Endothelial cell of umbilical vein (primary cell): ENCODE measurements at regions not wholly inside any gene's neighbourhood (a gene's known extent, or its start where the extent isn't known, plus 50 kb on each side); places are given as distances from the start of the nearest gene placed in this dataset.

Source experiments
- BruUV-seq: library from RNA; stranded (reverse); fragments of 400-500 nt; replicated peaks from 2 replicates; lab custom pipeline; 2021; lab: Mats Ljungman, UMichigan
- CTCF ChIA-PET: fragments of 300-600, 350-600 bp; sonication (Branson Sonifier 250); formaldehyde crosslinking; loops from one replicate; lab custom pipeline; 2021; ENCODE audit warnings: antibody characterized with exemption, inconsistent platforms; lab: Charles Lee
- POLR2A ChIA-PET: fragments of 300-600, 350-600 bp; sonication (Branson Sonifier 250); formaldehyde crosslinking; loops from one replicate; lab custom pipeline; 2021; ENCODE audit warnings: antibody characterized with exemption, inconsistent platforms; lab: Charles Lee
- DNase-seq: peaks from one replicate; pipeline ENCODE4 v3.0.0-alpha.2; 2011; ENCODE audit warnings: low read depth, low spot score
- FAIRE-seq: peaks from 2 replicates; lab custom pipeline; 2011; peaks lifted over from hg19 to GRCh38; lab: Jason Lieb, UNC
- H2AFZ ChIP-seq: 2 replicates; pipeline ENCODE4 v1.6.0; 2012; ENCODE audit warnings: low read depth, low read length, control low read depth, inconsistent platforms
- H3K27ac ChIP-seq: 2 replicates; pipeline ENCODE4 v1.5.1; 2011; ENCODE audit warnings: low read depth, mild to moderate bottlenecking, control low read depth, low read length, moderate library complexity; ENCODE audit not compliant: insufficient read depth
- H3K27me3 ChIP-seq, 2 experiments: 2 replicates each; pipeline versions ENCODE4 v1.6.0 to v1.6.1; 2011; ENCODE audit warnings: low read length in 2 of 2, mixed read lengths in 1 of 2; ENCODE audit not compliant: control insufficient read depth in 2 of 2, insufficient read depth in 2 of 2
- H3K36me3 ChIP-seq, 2 experiments: 2 replicates in 1 of 2; 3 replicates in 1 of 2; pipeline ENCODE4 v1.5.1; 2011; ENCODE audit warnings: low read length in 2 of 2, mild to moderate bottlenecking in 1 of 2, moderate library complexity in 1 of 2; ENCODE audit not compliant: control insufficient read depth in 2 of 2, insufficient read depth in 2 of 2; ENCODE audit errors: extremely low read depth in 1 of 2
- H3K4me1 ChIP-seq: 3 replicates; pipeline ENCODE4 v1.5.1; 2011; ENCODE audit warnings: mild to moderate bottlenecking, low read length; ENCODE audit not compliant: control insufficient read depth, insufficient read depth; ENCODE audit errors: extremely low read depth
- H3K4me2 ChIP-seq: 2 replicates; pipeline ENCODE4 v1.6.1; 2011; ENCODE audit warnings: low read length, control low read depth, mixed read lengths; ENCODE audit not compliant: insufficient read depth
- H3K4me3 ChIP-seq, 3 experiments: fragments of 200-600 bp in 1 of 3; sonication (generic), shearing (Covaris generic) in 1 of 3; replicated peaks in 1 of 3; 2 replicates each; pipeline ENCODE4 v1.5.1; 2011 to 2016; ENCODE audit warnings: control low read depth in 3 of 3, low read length in 3 of 3, mild to moderate bottlenecking in 2 of 3, inconsistent platforms in 1 of 3, low read depth in 1 of 3, moderate library complexity in 1 of 3; ENCODE audit not compliant: insufficient read depth in 1 of 3
- H3K79me2 ChIP-seq: 2 replicates; pipeline ENCODE4 v1.6.0; 2012; ENCODE audit warnings: low read length, inconsistent platforms; ENCODE audit not compliant: control insufficient read depth, insufficient read depth
- H3K9ac ChIP-seq: replicated peaks from 2 replicates; pipeline ENCODE3; 2011; ENCODE audit warnings: low read length, control low read depth; ENCODE audit not compliant: insufficient read depth; ENCODE audit errors: extremely low read depth
- H3K9me1 ChIP-seq: replicated peaks from 3 replicates; pipeline ENCODE4 v1.6.0; 2011; ENCODE audit warnings: mild to moderate bottlenecking, low read length; ENCODE audit not compliant: control insufficient read depth, insufficient read depth; ENCODE audit errors: extremely low read depth
- H3K9me3 ChIP-seq: replicated peaks from 2 replicates; pipeline ENCODE4 v1.5.1; 2012; ENCODE audit warnings: low read length, inconsistent platforms; ENCODE audit not compliant: control insufficient read depth, insufficient read depth
- H4K20me1 ChIP-seq: replicated peaks from 2 replicates; pipeline ENCODE3; 2011; ENCODE audit warnings: mild to moderate bottlenecking, low read length; ENCODE audit not compliant: control insufficient read depth, insufficient read depth; ENCODE audit errors: extremely low read depth
- CTCF ChIP-seq, 2 donors: IDR thresholded peaks; 1 replicate in 1 of 2; 2 replicates in 1 of 2; pipeline ENCODE4 v1.5.1; 2011; ENCODE audit warnings: low read length in 2 of 2, mild to moderate bottlenecking in 2 of 2, moderate library complexity in 2 of 2, control low read depth in 1 of 2, inconsistent platforms in 1 of 2, low read depth in 1 of 2; ENCODE audit not compliant: insufficient read depth in 1 of 2; ENCODE audit errors: extremely low read depth in 1 of 2
- EZH2 ChIP-seq: IDR thresholded peaks from 2 replicates; pipeline ENCODE4 v1.6.1; 2012; ENCODE audit warnings: borderline replicate concordance, low read depth, mild to moderate bottlenecking, moderate library complexity, low read length, inconsistent platforms; ENCODE audit not compliant: severe bottlenecking
- FOS ChIP-seq: IDR thresholded peaks from 2 replicates; pipeline ENCODE4 v1.6.1; 2011; ENCODE audit warnings: mild to moderate bottlenecking, low read length, moderate library complexity, borderline replicate concordance; ENCODE audit not compliant: insufficient read depth
- GATA2 ChIP-seq: IDR thresholded peaks from 2 replicates; pipeline ENCODE4 v1.7.0; 2011; ENCODE audit warnings: low read depth, mild to moderate bottlenecking, moderate library complexity, mixed read lengths, low read length; ENCODE audit not compliant: insufficient read length, insufficient read depth
- JUN ChIP-seq: IDR thresholded peaks from 2 replicates; pipeline ENCODE4 v1.6.1; 2011; ENCODE audit warnings: borderline replicate concordance, low read depth; ENCODE audit not compliant: insufficient read length, insufficient read depth
- MAX ChIP-seq: IDR thresholded peaks from 2 replicates; pipeline ENCODE4 v1.6.1; 2011; ENCODE audit not compliant: insufficient read depth, insufficient read length
- MYC ChIP-seq: IDR thresholded peaks from one replicate; pipeline ENCODE4 v1.6.1; 2011; ENCODE audit warnings: mild to moderate bottlenecking, low read depth, low read length
- POLR2A ChIP-seq: IDR thresholded peaks from 2 replicates; pipeline ENCODE4 v1.6.1; 2012; ENCODE audit warnings: low read depth, mild to moderate bottlenecking, control low read depth, low read length
- POLR2AphosphoS5 ChIP-seq: IDR thresholded peaks from 2 replicates; pipeline ENCODE4 v1.6.1; 2012; ENCODE audit warnings: low read depth, mild to moderate bottlenecking, control low read depth, low read length, moderate library complexity; ENCODE audit not compliant: insufficient read depth
- dilution Hi-C: fragments of 300-500 bp; cut with MboI; formaldehyde crosslinking; loops from one replicate; pipeline ENCODE4 v1.15.0; 2019; ENCODE audit warnings: low sequenced_read_pairs; ENCODE audit not compliant: extremely low pct_ligation_motif_present
- intact Hi-C: fragments of 100-400 bp; cut with micrococcal nuclease; formaldehyde crosslinking; loops from one replicate; pipeline ENCODE4 v1.10.0; 2022

GRCh38 chr10:84996580-84996979, 668.2 kb downstream of the CCSER2 start:
- CTCF ChIA-PET = no interaction called here
- no TSS peak for BruUV-seq

GRCh38 chr10:84997870-84998269, 669.5 kb downstream of the CCSER2 start:
- no peaks in the 10 kb centered on the region for H3K36me3 ChIP-seq
- no peak for DNase-seq
- no peaks in the 10 kb centered on the region for H3K9me1 ChIP-seq
- no peak for FAIRE-seq
- BruUV-seq = no TSS peak
- no peak overlapping the region for H3K4me3 ChIP-seq
- H3K79me2 ChIP-seq = no peaks in the 10 kb centered on the region
- no peak overlapping the region for H3K9ac ChIP-seq
- no peaks in the 10 kb centered on the region for H3K4me1 ChIP-seq
- ChIA-PET POLR2A (no interaction called here), CTCF (no interaction called here)
- intact Hi-C loops (no loop called here), dilution Hi-C loops (no loop called here)
- H3K27ac ChIP-seq = no peak overlapping the region
- TF ChIP-seq MYC (no peak), CTCF (IDR thresholded peaks at IDR 0.05; ENCODE audit: extremely low read depth in 1 of 2, insufficient read depth in 1 of 2, low read depth in 1 of 2, low read length in 2 of 2) (no peak), MAX (no peak), POLR2A (no peak), GATA2 (no peak), JUN (no peak), EZH2 (no peak), FOS (no peak), POLR2AphosphoS5 (no peak)
- no peak overlapping the region for H3K4me2 ChIP-seq
- H3K9me3 ChIP-seq = no peaks in the 10 kb centered on the region
- H4K20me1 ChIP-seq = no peaks in the 10 kb centered on the region
- H3K27me3 ChIP-seq = no peaks in the 10 kb centered on the region
- no peak overlapping the region for H2AFZ ChIP-seq

More at GRCh38 chr10:84996580-84996979, 668.2 kb downstream of the CCSER2 start:
- no peak overlapping the region for H3K9ac ChIP-seq
- DNase-seq (no peak), FAIRE-seq (no peak)
- H3K27ac ChIP-seq = no peak overlapping the region
- no peaks in the 10 kb centered on the region for H3K9me3 ChIP-seq
- H3K4me1 ChIP-seq = no peaks in the 10 kb centered on the region
- no peaks in the 10 kb centered on the region for H4K20me1 ChIP-seq
- intact Hi-C loops = no loop called here
- no peak overlapping the region for H3K4me2 ChIP-seq
- no peak overlapping the region for H3K4me3 ChIP-seq
- no peak for TF ChIP-seq POLR2A
- no peak for TF ChIP-seq CTCF (IDR thresholded peaks at IDR 0.05; ENCODE audit: extremely low read depth in 1 of 2, insufficient read depth in 1 of 2, low read depth in 1 of 2, low read length in 2 of 2)
- TF ChIP-seq FOS = no peak
- no peak for TF ChIP-seq JUN
- no peak for TF ChIP-seq GATA2
- H3K36me3 ChIP-seq = no peaks in the 10 kb centered on the region
- POLR2A ChIA-PET = no interaction called here
- no peaks in the 10 kb centered on the region for H3K27me3 ChIP-seq
- dilution Hi-C loops = no loop called here
- no peaks in the 10 kb centered on the region for H3K9me1 ChIP-seq
- no peak overlapping the region for H2AFZ ChIP-seq
- H3K79me2 ChIP-seq = no peaks in the 10 kb centered on the region
